ENCODE measurements at regions not wholly inside any gene's neighbourhood (a gene's known extent, or its start where the extent isn't known, plus 50 kb on each side); places are given as distances from the start of the nearest gene placed in this dataset.

DNA sequence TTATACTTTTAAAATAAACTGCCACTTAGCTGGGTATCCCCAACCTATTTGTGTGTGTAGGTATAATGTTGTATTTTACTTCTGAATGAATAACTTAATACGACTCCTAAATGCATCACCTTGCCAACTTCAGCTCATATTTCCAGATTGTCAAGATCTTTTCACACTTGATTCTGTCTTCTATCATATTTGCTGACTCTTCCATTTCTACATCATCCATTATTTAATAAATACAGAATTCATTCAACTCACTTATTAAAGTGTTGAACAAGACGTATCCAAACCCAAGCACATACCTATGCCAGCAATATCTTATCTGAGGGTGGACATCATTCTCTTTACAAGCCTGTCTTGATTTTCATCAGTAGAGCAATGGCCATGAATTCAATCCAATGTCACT lies 91.2 kb upstream of the FAM47C start:
- TF ChIP-seq FOXK2 (IDR thresholded peaks at IDR 0.05): no peak
- TF ChIP-seq TARDBP (IDR thresholded peaks at IDR 0.05): no peak
